ENCODE measurements at regions not wholly inside any gene's neighbourhood (a gene's known extent, or its start where the extent isn't known, plus 50 kb on each side); places are given as distances from the start of the nearest gene placed in this dataset.
A peak's percentile ranks its signal among the peaks of the same experiment; 100 is the strongest.

GRCh38 chr2:174670446-174670845, 72.8 kb upstream of the WIPF1 start:
- FAIRE-seq (no peak), DNase-seq (ENCODE audit: extremely low spot score, insufficient read length, low read depth) (no peak)

- DNase-seq (ENCODE audit: extremely low spot score, insufficient read length, low read depth) (no peak), FAIRE-seq (no peak)
These were observed 71.7 kb upstream of the WIPF1 start for GRCh38 chr2:174669336-174669735.

GRCh38 chr2:174668075-174668474, 70.5 kb upstream of the WIPF1 start:
- FAIRE-seq = no peak
- DNase-seq (ENCODE audit: extremely low spot score, insufficient read length, low read depth) = no peak

- FAIRE-seq (no peak), DNase-seq (ENCODE audit: extremely low spot score, insufficient read length, low read depth) (no peak)
These were observed 69.8 kb upstream of the WIPF1 start for GRCh38 chr2:174667250-174667860.

- no peak for DNase-seq (ENCODE audit: extremely low spot score, insufficient read length, low read depth)
- no peak for FAIRE-seq
These were observed 69.2 kb upstream of the WIPF1 start for GRCh38 chr2:174666845-174667244.

GRCh38 chr2:174666312-174666711, 68.7 kb upstream of the WIPF1 start:
- FAIRE-seq = no peak

GRCh38 chr2:174664084-174664759, 66.6 kb upstream of the WIPF1 start:
- FAIRE-seq (no peak), DNase-seq (ENCODE audit: extremely low spot score, insufficient read length, low read depth) (no peak)

More at GRCh38 chr2:174666312-174666711, 68.7 kb upstream of the WIPF1 start:
- DNase-seq (ENCODE audit: extremely low spot score, insufficient read length, low read depth) = no peak

GRCh38 chr2:174663550-174663949, 65.9 kb upstream of the WIPF1 start:
- DNase-seq (ENCODE audit: extremely low spot score, insufficient read length, low read depth) = no peak

GRCh38 chr2:174662859-174663258, 65.3 kb upstream of the WIPF1 start:
- DNase-seq (ENCODE audit: extremely low spot score, insufficient read length, low read depth) (no peak), FAIRE-seq (no peak)

More at GRCh38 chr2:174663550-174663949, 65.9 kb upstream of the WIPF1 start:
- FAIRE-seq = no peak

GRCh38 chr2:174662459-174662858, 64.9 kb upstream of the WIPF1 start:
- DNase-seq (ENCODE audit: extremely low spot score, insufficient read length, low read depth) = no peak
- no peak for FAIRE-seq

GRCh38 chr2:174660984-174661675, 63.5 kb upstream of the WIPF1 start:
- no peak for DNase-seq (ENCODE audit: extremely low spot score, insufficient read length, low read depth)
- FAIRE-seq = no peak

- peak; percentile 63 for FAIRE-seq
- no peak for DNase-seq (ENCODE audit: extremely low spot score, insufficient read length, low read depth)
These were observed 61.7 kb upstream of the WIPF1 start for GRCh38 chr2:174659069-174659900.

GRCh38 chr2:174656676-174657176, 59.1 kb upstream of the WIPF1 start:
- DNase-seq (ENCODE audit: extremely low spot score, insufficient read length, low read depth) = no peak
- FAIRE-seq = no peak

- no peak for DNase-seq (ENCODE audit: extremely low spot score, insufficient read length, low read depth)
- no peak for FAIRE-seq
These were observed 58.4 kb upstream of the WIPF1 start for GRCh38 chr2:174656035-174656434.

- FAIRE-seq (no peak), DNase-seq (ENCODE audit: extremely low spot score, insufficient read length, low read depth) (no peak)
These were observed 56.9 kb upstream of the WIPF1 start for GRCh38 chr2:174654419-174654941.

GRCh38 chr2:174648896-174649295, 51.3 kb upstream of the WIPF1 start:
- DNase-seq (ENCODE audit: extremely low spot score, insufficient read length, low read depth) = no peak

More at GRCh38 chr2:174648896-174649295, 51.3 kb upstream of the WIPF1 start:
- FAIRE-seq = no peak

All from GM18507 (cell line).